ENCODE measurements at regions not wholly inside any gene's neighbourhood (a gene's known extent, or its start where the extent isn't known, plus 50 kb on each side); places are given as distances from the start of the nearest gene placed in this dataset.

- Histone ChIP-seq H3K27me3 (ENCODE audit: control insufficient read depth in 2 of 2, insufficient read depth in 2 of 2, low read length in 2 of 2) (no peaks in the 10 kb centered on the region), H2AFZ (ENCODE audit: insufficient read depth, low read depth, low read length, poor library complexity, severe bottlenecking) (no peak overlapping the region), H3K27ac (ENCODE audit: low read depth in 1 of 2, low read length in 2 of 2) (no peak overlapping the region), H3K79me2 (ENCODE audit: insufficient read depth, low read length) (no peaks in the 10 kb centered on the region), H3K4me2 (replicated peaks; ENCODE audit: extremely low read depth, low read length, poor library complexity, severe bottlenecking) (no peak overlapping the region), H4K20me1 (ENCODE audit: insufficient read depth, low read length) (no peaks in the 10 kb centered on the region), H3K4me3 (replicated peaks in 1 of 3; ENCODE audit: low read depth in 2 of 3, low read length in 3 of 3) (no peak overlapping the region), H3K9me3 (replicated peaks in 1 of 2; ENCODE audit: control insufficient read depth in 1 of 2, insufficient read depth in 1 of 2, low read length in 2 of 2) (peaks cover 2% of the 10 kb centered on the region in 2 donors), H3K36me3 (replicated peaks in 1 of 2; ENCODE audit: control insufficient read depth in 1 of 2, insufficient read depth in 2 of 2, low read length in 2 of 2) (no peaks in the 10 kb centered on the region), H3K4me1 (ENCODE audit: control insufficient read depth in 1 of 2, insufficient read depth in 2 of 2, low read length in 2 of 2) (no peaks in the 10 kb centered on the region), H3K9ac (ENCODE audit: insufficient read depth, low read length, poor library complexity, severe bottlenecking) (no peak overlapping the region)
- TF ChIP-seq CTCF (IDR thresholded peaks at IDR 0.05), result no peak
- intact Hi-C loops (cut with micrococcal nuclease), result no loop called here
- Mint-ChIP-seq H3K4me1 (no peaks in the 10 kb centered on the region), H3K9me3 (peaks cover 0 to 5% (median 1%) of the 10 kb centered on the region in 7 donors), H3K27ac (no peak overlapping the region), H3K27me3 (ENCODE audit: low read depth in 3 of 3) (peaks cover 4 to 13% (median 5%) of the 10 kb centered on the region in 3 donors), H3K4me3 (no peak overlapping the region), H3K36me3 (no peaks in the 10 kb centered on the region)
- no peak for DNase-seq
- WGBS (ENCODE audit: insufficient coverage), result 93% methylated on average over 16 of the region's 17 CpGs
Measured at GRCh38 chr16:85357924-85358505, 245.7 kb upstream of the CIBAR2 start.

- Histone ChIP-seq H2AFZ (ENCODE audit: insufficient read depth, low read depth, low read length, poor library complexity, severe bottlenecking) (no peak overlapping the region), H3K9ac (ENCODE audit: insufficient read depth, low read length, poor library complexity, severe bottlenecking) (no peak overlapping the region), H3K27me3 (ENCODE audit: control insufficient read depth in 2 of 2, insufficient read depth in 2 of 2, low read length in 2 of 2) (no peaks in the 10 kb centered on the region), H3K4me1 (ENCODE audit: control insufficient read depth in 1 of 2, insufficient read depth in 2 of 2, low read length in 2 of 2) (no peaks in the 10 kb centered on the region), H3K4me3 (replicated peaks in 1 of 3; ENCODE audit: low read depth in 2 of 3, low read length in 3 of 3) (no peak overlapping the region), H3K27ac (ENCODE audit: low read depth in 1 of 2, low read length in 2 of 2) (no peak overlapping the region), H3K79me2 (ENCODE audit: insufficient read depth, low read length) (no peaks in the 10 kb centered on the region), H3K4me2 (replicated peaks; ENCODE audit: extremely low read depth, low read length, poor library complexity, severe bottlenecking) (no peak overlapping the region), H3K9me3 (replicated peaks in 1 of 2; ENCODE audit: control insufficient read depth in 1 of 2, insufficient read depth in 1 of 2, low read length in 2 of 2) (no peaks in the 10 kb centered on the region), H3K36me3 (replicated peaks in 1 of 2; ENCODE audit: control insufficient read depth in 1 of 2, insufficient read depth in 2 of 2, low read length in 2 of 2) (no peaks in the 10 kb centered on the region), H4K20me1 (ENCODE audit: insufficient read depth, low read length) (no peaks in the 10 kb centered on the region)
- H3K4me3 Mint-ChIP-seq, result no peak overlapping the region
- no peak for TF ChIP-seq CTCF (IDR thresholded peaks at IDR 0.05)
- WGBS (ENCODE audit: insufficient coverage), result 92% methylated on average over 9 of the region's 10 CpGs
- H3K36me3 Mint-ChIP-seq, result no peaks in the 10 kb centered on the region
- DNase-seq, result no peak
- intact Hi-C loops (cut with micrococcal nuclease), result no loop called here
- peak overlapping the region in 1 of 7 donors; percentile 31 for H3K27ac Mint-ChIP-seq
- H3K4me1 Mint-ChIP-seq, result no peaks in the 10 kb centered on the region
- peaks cover 0 to 4% (median 0%) of the 10 kb centered on the region in 7 donors for H3K9me3 Mint-ChIP-seq
- peaks cover 3 to 13% (median 5%) of the 10 kb centered on the region in 3 donors for H3K27me3 Mint-ChIP-seq (ENCODE audit: low read depth in 3 of 3)
Measured at GRCh38 chr16:85358704-85359146, 246.5 kb upstream of the CIBAR2 start.

All from CD14-positive monocyte (primary cell).